Dendritic cell treated with granulocyte-macrophage colony-stimulating factor and Interleukin-4, amounts not matched to agents 40 ng/mL and 50 ng/mL, for 4 days (primary cell): ENCODE measurements at regions not wholly inside any gene's neighbourhood (a gene's known extent, or its start where the extent isn't known, plus 50 kb on each side); places are given as distances from the start of the nearest gene placed in this dataset.
"Not testable (repeated sequence)": the region's sequence is repeated elsewhere in the genome, so short reads cannot be mapped to it uniquely, and the experiment has no call there.

ENCODE experiments used
- H3K27ac Mint-ChIP-seq: one replicate; pipeline ENCODE4 v1.8.0; 2022; ENCODE audit warnings: mild to moderate bottlenecking, mixed read lengths
- H3K27me3 Mint-ChIP-seq: one replicate; pipeline ENCODE4 v1.8.0; 2022; ENCODE audit warnings: mild to moderate bottlenecking, mixed read lengths
- H3K36me3 Mint-ChIP-seq: one replicate; pipeline ENCODE4 v1.8.0; 2022; ENCODE audit warnings: low read depth, mixed read lengths
- H3K4me1 Mint-ChIP-seq: one replicate; pipeline ENCODE4 v1.8.0; 2022; ENCODE audit warnings: low read depth, mixed read lengths
- H3K4me3 Mint-ChIP-seq: one replicate; pipeline ENCODE4 v1.8.0; 2022; ENCODE audit warnings: mild to moderate bottlenecking, moderate library complexity, mixed read lengths
- H3K9me3 Mint-ChIP-seq: one replicate; pipeline ENCODE4 v1.8.0; 2022; ENCODE audit warnings: mixed read lengths
- intact Hi-C: fragments of 100-400 bp; cut with micrococcal nuclease; formaldehyde crosslinking; loops from one replicate; pipeline ENCODE4 v1.15.0; 2022

GRCh38 chr4:152070854-152071253 lies 310.0 kb upstream of the GATB start:
- Mint-ChIP-seq H3K9me3 (no peaks in the 10 kb centered on the region), H3K36me3 (no peaks in the 10 kb centered on the region), H3K27ac (no peak overlapping the region), H3K4me1 (peaks cover 5% of the 10 kb centered on the region), H3K27me3 (no peaks in the 10 kb centered on the region), H3K4me3 (no peak overlapping the region)
- intact Hi-C loops, result no loop called here

GRCh38 chr4:152068866-152069265 lies 308.1 kb upstream of the GATB start:
- Mint-ChIP-seq H3K4me1 (peaks cover 13% of the 10 kb centered on the region), H3K27ac (no peak overlapping the region), H3K4me3 (no peak overlapping the region), H3K27me3 (no peaks in the 10 kb centered on the region), H3K36me3 (no peaks in the 10 kb centered on the region), H3K9me3 (no peaks in the 10 kb centered on the region)
- intact Hi-C loops, result no loop called here

- Mint-ChIP-seq H3K36me3 (no peaks in the 10 kb centered on the region), H3K4me1 (peaks cover 24% of the 10 kb centered on the region), H3K27me3 (no peaks in the 10 kb centered on the region), H3K9me3 (no peaks in the 10 kb centered on the region), H3K27ac (no peak overlapping the region), H3K4me3 (no peak overlapping the region)
- intact Hi-C loops, result no loop called here
These were observed 304.7 kb upstream of the GATB start for GRCh38 chr4:152065545-152065944.

- no peak overlapping the region for H3K4me3 Mint-ChIP-seq
- no peaks in the 10 kb centered on the region for H3K9me3 Mint-ChIP-seq
- no peaks in the 10 kb centered on the region for H3K27me3 Mint-ChIP-seq
- H3K27ac Mint-ChIP-seq, result no peak overlapping the region
- no peaks in the 10 kb centered on the region for H3K36me3 Mint-ChIP-seq
- peaks cover 24% of the 10 kb centered on the region for H3K4me1 Mint-ChIP-seq
- intact Hi-C loops, result no loop called here
These were observed 303.9 kb upstream of the GATB start for GRCh38 chr4:152064753-152065152.

- H3K9me3 Mint-ChIP-seq, result no peaks in the 10 kb centered on the region
- H3K36me3 Mint-ChIP-seq, result no peaks in the 10 kb centered on the region
- no peak overlapping the region for H3K27ac Mint-ChIP-seq
- H3K4me3 Mint-ChIP-seq, result no peak overlapping the region
- peaks cover 24% of the 10 kb centered on the region for H3K4me1 Mint-ChIP-seq
- intact Hi-C loops, result no loop called here
- no peaks in the 10 kb centered on the region for H3K27me3 Mint-ChIP-seq
These were observed 303.5 kb upstream of the GATB start for GRCh38 chr4:152064282-152064681.

- Mint-ChIP-seq H3K9me3 (no peaks in the 10 kb centered on the region), H3K27ac (no peak overlapping the region), H3K36me3 (no peaks in the 10 kb centered on the region), H3K4me3 (no peak overlapping the region), H3K27me3 (no peaks in the 10 kb centered on the region), H3K4me1 (peaks cover 24% of the 10 kb centered on the region)
- intact Hi-C loops, result no loop called here
These were observed 302.9 kb upstream of the GATB start for GRCh38 chr4:152063621-152064240.

GRCh38 chr4:152062936-152063620 lies 302.3 kb upstream of the GATB start:
- intact Hi-C loops, result no loop called here
- peak overlapping the region; percentile 54 for H3K27ac Mint-ChIP-seq
- no peak overlapping the region for H3K4me3 Mint-ChIP-seq
- H3K36me3 Mint-ChIP-seq, result no peaks in the 10 kb centered on the region
- no peaks in the 10 kb centered on the region for H3K27me3 Mint-ChIP-seq
- peaks cover 24% of the 10 kb centered on the region for H3K4me1 Mint-ChIP-seq
- H3K9me3 Mint-ChIP-seq, result peaks cover 3% of the 10 kb centered on the region

GRCh38 chr4:152054731-152055130 lies 293.9 kb upstream of the GATB start:
- Mint-ChIP-seq H3K4me1 (peaks cover 16% of the 10 kb centered on the region), H3K4me3 (no peak overlapping the region), H3K27ac (no peak overlapping the region), H3K27me3 (no peaks in the 10 kb centered on the region), H3K9me3 (peaks cover 30% of the 10 kb centered on the region), H3K36me3 (no peaks in the 10 kb centered on the region)
- intact Hi-C loops, result no loop called here

GRCh38 chr4:152052451-152053057 lies 291.7 kb upstream of the GATB start:
- Mint-ChIP-seq H3K4me1 (peaks cover 16% of the 10 kb centered on the region), H3K4me3 (no peak overlapping the region), H3K27ac (no peak overlapping the region), H3K27me3 (no peaks in the 10 kb centered on the region), H3K9me3 (peaks cover 29% of the 10 kb centered on the region), H3K36me3 (no peaks in the 10 kb centered on the region)
- intact Hi-C loops, result no loop called here

- intact Hi-C loops, H3K4me3 Mint-ChIP-seq, H3K27ac Mint-ChIP-seq, H3K36me3 Mint-ChIP-seq, H3K27me3 Mint-ChIP-seq: not testable (repeated sequence)
- H3K4me1 Mint-ChIP-seq, result peaks cover 16% of the 10 kb centered on the region
- peaks cover 17% of the 10 kb centered on the region for H3K9me3 Mint-ChIP-seq
These were observed 290.5 kb upstream of the GATB start for GRCh38 chr4:152051332-152051731.

GRCh38 chr4:152050106-152050505 lies 289.3 kb upstream of the GATB start:
- H3K27me3 Mint-ChIP-seq, result peaks cover 13% of the 10 kb centered on the region
- H3K4me3 Mint-ChIP-seq, result no peak overlapping the region
- no peaks in the 10 kb centered on the region for H3K36me3 Mint-ChIP-seq
- intact Hi-C loops, result no loop called here
- peaks cover 16% of the 10 kb centered on the region for H3K4me1 Mint-ChIP-seq
- no peak overlapping the region for H3K27ac Mint-ChIP-seq
- peaks cover 8% of the 10 kb centered on the region for H3K9me3 Mint-ChIP-seq

GRCh38 chr4:152047451-152047850 lies 286.6 kb upstream of the GATB start:
- Mint-ChIP-seq H3K9me3 (peaks cover 8% of the 10 kb centered on the region), H3K4me3 (no peak overlapping the region), H3K36me3 (no peaks in the 10 kb centered on the region), H3K27ac (no peak overlapping the region), H3K27me3 (peaks cover 18% of the 10 kb centered on the region), H3K4me1 (peaks cover 9% of the 10 kb centered on the region)
- intact Hi-C loops, result no loop called here

GRCh38 chr4:152045807-152046571 lies 285.2 kb upstream of the GATB start:
- H3K9me3 Mint-ChIP-seq, result peaks cover 8% of the 10 kb centered on the region
- H3K27me3 Mint-ChIP-seq, result peaks cover 18% of the 10 kb centered on the region
- H3K4me1 Mint-ChIP-seq, result no peaks in the 10 kb centered on the region
- H3K27ac Mint-ChIP-seq, result no peak overlapping the region
- intact Hi-C loops, result no loop called here
- H3K4me3 Mint-ChIP-seq, result no peak overlapping the region
- H3K36me3 Mint-ChIP-seq, result no peaks in the 10 kb centered on the region

GRCh38 chr4:152045449-152045806 lies 284.6 kb upstream of the GATB start:
- Mint-ChIP-seq H3K27ac (no peak overlapping the region), H3K36me3 (no peaks in the 10 kb centered on the region), H3K4me1 (no peaks in the 10 kb centered on the region), H3K27me3 (peaks cover 18% of the 10 kb centered on the region), H3K9me3 (peaks cover 8% of the 10 kb centered on the region), H3K4me3 (no peak overlapping the region)
- intact Hi-C loops, result no loop called here
